ENCODE measurements at regions not wholly inside any gene's neighbourhood (a gene's known extent, or its start where the extent isn't known, plus 50 kb on each side); places are given as distances from the start of the nearest gene placed in this dataset.

- TF ChIP-seq POU5F1 (IDR thresholded peaks at IDR 0.05; ENCODE audit: low read depth, low read length) (no peak), KDM1A (IDR thresholded peaks at IDR 0.05; ENCODE audit: borderline replicate concordance, low read length) (no peak), CBX5 (IDR thresholded peaks at IDR 0.05; ENCODE audit: low read depth, low read length) (no peak), ZNF274 (IDR thresholded peaks at IDR 0.05; ENCODE audit: borderline replicate concordance, extremely low read depth, low read length) (no peak), BACH1 (IDR thresholded peaks at IDR 0.05; ENCODE audit: low read length) (no peak)
Observed at GRCh38 chr5:99061299-99061698, 132.5 kb upstream of the CHD1 start (continued).

Measured in H1 (cell line).